Neuronal stem cell (in vitro differentiated cells): ENCODE measurements at regions not wholly inside any gene's neighbourhood (a gene's known extent, or its start where the extent isn't known, plus 50 kb on each side); places are given as distances from the start of the nearest gene placed in this dataset.

Source experiments
- DNase-seq: peaks from one replicate; pipeline ENCODE4 v3.0.0-alpha.2; 2013; ENCODE audit warnings: low spot score
- H2AFZ ChIP-seq: one replicate; pipeline ENCODE4 v1.6.1; 2013; ENCODE audit warnings: mild to moderate bottlenecking, low read length, inconsistent platforms
- H2AK5ac ChIP-seq: 2 replicates; pipeline ENCODE4 v1.6.1; 2013; ENCODE audit warnings: low read depth, mild to moderate bottlenecking, inconsistent platforms, low read length, moderate library complexity, mixed read lengths
- H2BK120ac ChIP-seq: 2 replicates; pipeline ENCODE4 v1.6.1; 2013; ENCODE audit warnings: low read depth, mild to moderate bottlenecking, inconsistent platforms, low read length, moderate library complexity, mixed read lengths
- H2BK12ac ChIP-seq: one replicate; pipeline ENCODE4 v1.6.1; 2013; ENCODE audit warnings: low read length, inconsistent platforms
- H2BK15ac ChIP-seq: 2 replicates; pipeline ENCODE4 v1.6.1; 2013; ENCODE audit warnings: mild to moderate bottlenecking, low read length, inconsistent platforms, mixed read lengths
- H2BK5ac ChIP-seq: one replicate; pipeline ENCODE4 v1.6.1; 2013; ENCODE audit warnings: inconsistent platforms, mild to moderate bottlenecking, low read length, moderate library complexity
- H3K14ac ChIP-seq: one replicate; pipeline ENCODE4 v1.6.1; 2013; ENCODE audit warnings: low read length, inconsistent platforms
- H3K18ac ChIP-seq: 2 replicates; pipeline ENCODE4 v1.6.1; 2013; ENCODE audit warnings: low read length, inconsistent platforms
- H3K23ac ChIP-seq: 2 replicates; pipeline ENCODE4 v1.6.1; 2013; ENCODE audit warnings: low read depth, mild to moderate bottlenecking, mixed read lengths, low read length, inconsistent platforms; ENCODE audit not compliant: poor library complexity
- H3K27ac ChIP-seq: replicated peaks from 3 replicates; pipeline ENCODE4 v1.5.1; 2013; ENCODE audit warnings: low read length, inconsistent platforms
- H3K27me3 ChIP-seq, 3 experiments: 2 replicates each; pipeline ENCODE4 v1.6.1; 2013; ENCODE audit warnings: low read length in 3 of 3, mild to moderate bottlenecking in 2 of 3, inconsistent platforms in 1 of 3, low read depth in 1 of 3, mixed read lengths in 1 of 3, moderate library complexity in 1 of 3; ENCODE audit not compliant: control insufficient read depth in 3 of 3, insufficient read depth in 3 of 3
- H3K36me3 ChIP-seq, 2 donors: replicated peaks in 1 of 2; 2 replicates each; pipeline ENCODE4 v1.6.1; 2013; ENCODE audit warnings: low read length in 2 of 2; ENCODE audit not compliant: control insufficient read depth in 2 of 2, insufficient read depth in 2 of 2
- H3K4ac ChIP-seq: 2 replicates; pipeline ENCODE4 v1.6.1; 2013; ENCODE audit warnings: inconsistent platforms, mild to moderate bottlenecking, low read length, moderate library complexity
- H3K4me1 ChIP-seq, 2 donors: 1 replicate in 1 of 2; 2 replicates in 1 of 2; pipeline ENCODE4 v1.6.1; 2013; ENCODE audit warnings: low read length in 2 of 2, low read depth in 1 of 2; ENCODE audit not compliant: control insufficient read depth in 2 of 2, insufficient read depth in 1 of 2
- H3K4me2 ChIP-seq: one replicate; pipeline ENCODE4 v1.6.1; 2013; ENCODE audit warnings: mild to moderate bottlenecking, low read length, inconsistent platforms; ENCODE audit not compliant: insufficient read depth, poor library complexity, severe bottlenecking
- H3K4me3 ChIP-seq, 2 donors: 2 replicates each; pipeline ENCODE4 v1.5.1; 2013; ENCODE audit warnings: low read length in 2 of 2, mild to moderate bottlenecking in 2 of 2, inconsistent platforms in 1 of 2, moderate library complexity in 1 of 2
- H3K79me1 ChIP-seq: one replicate; pipeline ENCODE4 v1.6.1; 2013; ENCODE audit warnings: low read depth, mild to moderate bottlenecking, inconsistent platforms, low read length, moderate library complexity
- H3K9ac ChIP-seq: one replicate; pipeline ENCODE4 v1.6.1; 2013; ENCODE audit warnings: mild to moderate bottlenecking, low read depth, low read length, inconsistent platforms; ENCODE audit not compliant: poor library complexity
- H3K9me3 ChIP-seq, 2 donors: replicated peaks in 1 of 2; 2 replicates each; pipeline versions ENCODE3 to v1.6.1; 2013; ENCODE audit warnings: low read length in 2 of 2, mild to moderate bottlenecking in 2 of 2, inconsistent platforms in 1 of 2, low read depth in 1 of 2, mixed read lengths in 1 of 2, moderate library complexity in 1 of 2; ENCODE audit not compliant: control insufficient read depth in 2 of 2, insufficient read depth in 1 of 2
- H4K8ac ChIP-seq: one replicate; pipeline ENCODE4 v1.6.1; 2013; ENCODE audit warnings: low read depth, mild to moderate bottlenecking, inconsistent platforms, low read length, moderate library complexity
- H4K91ac ChIP-seq: one replicate; pipeline ENCODE4 v1.6.1; 2013; ENCODE audit warnings: low read length, low read depth, mild to moderate bottlenecking, inconsistent platforms; ENCODE audit not compliant: poor library complexity
- WGBS, 2 donors: extraction: QIAGEN DNeasy Blood & Tissue Kit; methylation state at CpG; one replicate each; pipeline ENCODE4 v1.1.7; 2013; ENCODE audit warnings: missing lambda C conversion rate in 2 of 2, mixed read lengths in 1 of 2; ENCODE audit not compliant: insufficient read length in 2 of 2, insufficient replicate concordance in 1 of 2; ENCODE audit errors: extremely low coverage in 2 of 2; 5-methylcytosine and 5-hydroxymethylcytosine counted together

DNA sequence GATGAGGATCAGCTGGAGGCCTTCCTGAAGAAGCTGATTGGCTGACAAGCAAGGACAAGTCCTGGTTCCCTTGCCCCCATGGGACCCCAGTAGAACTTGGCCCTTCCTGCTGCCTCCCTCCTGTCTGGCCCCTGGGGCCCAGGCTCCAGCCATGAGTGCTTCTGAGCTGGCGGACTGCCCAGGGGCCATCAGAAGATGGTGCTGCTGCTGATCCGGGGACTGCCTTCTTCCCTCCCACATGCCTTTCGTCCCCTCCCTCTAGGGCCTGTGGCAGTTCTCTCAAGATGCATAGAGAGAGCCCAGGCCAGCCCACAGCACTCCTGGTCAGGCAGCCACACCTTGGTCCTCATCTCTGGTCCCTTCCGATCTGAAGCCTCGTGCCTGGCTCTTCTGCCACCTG is 57.9 kb upstream of the PRKACB start:
- Histone ChIP-seq H2BK120ac (no peak overlapping the region), H3K23ac (no peak overlapping the region), H3K14ac (no peak overlapping the region), H3K79me1 (peaks cover 8% of the 10 kb centered on the region), H3K27ac (no peak overlapping the region), H2AK5ac (no peak overlapping the region), H3K18ac (no peak overlapping the region), H3K9ac (no peak overlapping the region), H3K4ac (no peak overlapping the region), H4K8ac (no peak overlapping the region), H3K9me3 (no peaks in the 10 kb centered on the region), H4K91ac (no peak overlapping the region), H2BK5ac (no peak overlapping the region), H3K27me3 (no peaks in the 10 kb centered on the region), H3K4me2 (no peak overlapping the region), H2BK12ac (no peak overlapping the region), H2BK15ac (no peak overlapping the region), H3K4me3 (no peak overlapping the region), H3K36me3 (peaks cover 2 to 6% of the 10 kb centered on the region in 2 donors), H3K4me1 (no peaks in the 10 kb centered on the region), H2AFZ (no peak overlapping the region)
- no peak for DNase-seq
- no CpG with 5 or more reads among the region's 5 CpGs for WGBS, 2 donors

DNA sequence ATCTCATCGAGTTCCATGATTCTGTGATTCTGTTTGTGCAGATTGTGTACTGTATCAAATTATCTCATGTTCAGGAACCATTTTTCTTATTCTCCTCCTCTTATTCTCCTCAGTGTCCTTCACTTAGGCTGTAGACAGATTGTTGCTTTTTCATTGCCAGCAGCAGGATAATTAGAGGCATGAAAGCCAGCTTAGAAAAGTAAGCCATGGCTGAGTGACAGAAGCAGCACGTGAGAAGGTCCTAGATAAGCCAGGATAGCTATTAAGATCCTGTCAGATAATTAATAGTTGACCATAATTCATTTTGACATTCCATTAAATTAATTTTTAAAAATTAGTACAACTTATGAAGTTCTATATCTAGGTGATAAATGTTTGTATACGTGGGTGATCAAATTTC is 60.8 kb upstream of the PRKACB start:
- Histone ChIP-seq H3K9ac (no peak overlapping the region), H3K79me1 (peaks cover 8% of the 10 kb centered on the region), H3K4me1 (no peaks in the 10 kb centered on the region), H3K27ac (no peak overlapping the region), H3K9me3 (no peaks in the 10 kb centered on the region), H2BK120ac (no peak overlapping the region), H2BK12ac (no peak overlapping the region), H2AK5ac (no peak overlapping the region), H2BK5ac (no peak overlapping the region), H3K14ac (no peak overlapping the region), H3K4ac (no peak overlapping the region), H3K18ac (no peak overlapping the region), H4K91ac (no peak overlapping the region), H3K4me3 (no peak overlapping the region), H3K4me2 (no peak overlapping the region), H2BK15ac (no peak overlapping the region), H2AFZ (no peak overlapping the region), H3K36me3 (peaks cover 2 to 6% of the 10 kb centered on the region in 2 donors), H3K23ac (no peak overlapping the region), H3K27me3 (no peaks in the 10 kb centered on the region), H4K8ac (no peak overlapping the region)
- DNase-seq = no peak
- no CpG with 5 or more reads among the region's 3 CpGs for WGBS, 2 donors

DNA sequence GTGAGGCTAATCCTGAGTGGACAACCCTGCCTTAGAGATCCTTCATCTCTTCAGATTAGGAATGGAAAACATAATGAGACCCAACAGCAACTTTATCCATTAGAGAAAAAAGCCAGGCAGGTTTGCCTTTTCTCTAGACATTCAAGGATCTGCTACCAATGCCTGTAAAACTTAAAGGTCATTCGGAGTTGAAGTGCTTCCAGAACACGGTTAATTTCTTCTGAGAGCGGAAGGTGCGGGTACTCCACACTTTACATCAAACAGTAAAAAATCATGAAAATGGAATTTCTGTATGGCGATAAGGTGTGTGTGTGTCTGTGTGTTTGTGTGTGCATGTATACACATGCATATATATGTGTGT is 65.2 kb upstream of the PRKACB start:
- Histone ChIP-seq H2BK12ac (no peak overlapping the region), H3K27ac (no peak overlapping the region), H4K8ac (no peak overlapping the region), H3K4me1 (peaks cover 1 to 2% of the 10 kb centered on the region in 2 donors), H3K36me3 (peaks cover 0 to 6% of the 10 kb centered on the region in 2 donors), H3K4me3 (peak overlapping the region; percentile 94 to 99), H2BK120ac (no peak overlapping the region), H3K4me2 (peak overlapping the region; percentile 72), H4K91ac (no peak overlapping the region), H3K79me1 (peaks cover 2% of the 10 kb centered on the region), H2AFZ (peak overlapping the region; percentile 94), H3K4ac (no peak overlapping the region), H3K14ac (no peak overlapping the region), H3K9me3 (no peaks in the 10 kb centered on the region), H3K23ac (no peak overlapping the region), H3K18ac (peak overlapping the region; percentile 99), H2BK15ac (no peak overlapping the region), H3K27me3 (no peaks in the 10 kb centered on the region), H2BK5ac (no peak overlapping the region), H2AK5ac (peak overlapping the region; percentile 60), H3K9ac (no peak overlapping the region)
- DNase-seq = no peak
- WGBS, 2 donors = no CpG with 5 or more reads among the region's 5 CpGs

DNA sequence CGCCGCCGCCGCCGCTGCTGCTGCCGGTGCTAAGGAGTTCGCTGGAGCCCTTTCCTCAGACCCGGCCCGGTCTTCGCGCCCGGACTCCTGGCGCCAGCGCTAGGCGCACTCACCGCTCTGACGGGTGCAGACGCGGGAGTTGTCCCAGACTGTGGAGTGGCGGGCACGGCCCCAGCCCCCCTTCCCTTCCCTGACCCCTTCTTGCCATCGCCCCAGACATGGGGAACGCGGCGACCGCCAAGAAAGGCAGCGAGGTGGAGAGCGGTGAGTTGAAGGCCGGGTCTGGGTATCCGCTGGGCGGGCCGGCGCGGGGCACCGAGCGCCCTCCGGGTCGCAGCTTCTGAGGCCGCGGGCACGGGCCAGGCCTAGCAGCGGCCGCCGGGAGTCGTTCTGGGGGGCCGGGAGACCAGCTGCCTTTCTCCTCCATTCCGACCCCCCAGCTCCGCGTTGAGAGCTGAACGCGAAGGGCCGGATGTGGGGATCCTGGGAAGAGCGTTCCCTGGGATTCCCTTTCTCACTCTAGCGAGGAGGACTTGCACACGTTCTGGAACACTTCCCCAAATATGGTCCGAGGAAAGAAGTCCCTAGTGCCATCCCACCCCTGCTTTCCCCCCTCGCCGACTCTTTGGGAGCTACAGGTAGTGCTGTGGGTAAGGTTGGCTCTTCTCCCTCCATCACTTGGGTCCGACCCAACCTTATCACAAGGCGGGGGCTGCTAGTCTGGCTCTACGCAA is 65.8 kb upstream of the PRKACB start:
- H3K9ac ChIP-seq = peak overlapping the region; percentile 97
- H3K14ac ChIP-seq = no peak overlapping the region
- no peak overlapping the region for H2BK12ac ChIP-seq
- peak overlapping the region; percentile 94 to 99 for H3K4me3 ChIP-seq
- peak overlapping the region; percentile 99 for H3K18ac ChIP-seq
- WGBS, 2 donors = no CpG with 5 or more reads among the region's 61 CpGs
- peak overlapping the region; percentile 87 for H3K27ac ChIP-seq
- peak overlapping the region; percentile 72 for H3K4me2 ChIP-seq
- H2BK15ac ChIP-seq = no peak overlapping the region
- H3K79me1 ChIP-seq = peaks cover 2% of the 10 kb centered on the region
- H2BK5ac ChIP-seq = peak overlapping the region; percentile 97
- H3K27me3 ChIP-seq = no peaks in the 10 kb centered on the region
- peak overlapping the region; percentile 60 for H2AK5ac ChIP-seq
- H4K91ac ChIP-seq = peak overlapping the region; percentile 43
- no peak for DNase-seq
- H2AFZ ChIP-seq = peak overlapping the region; percentile 94
- peak overlapping the region; percentile 76 for H3K4ac ChIP-seq
- H2BK120ac ChIP-seq = peak overlapping the region; percentile 76
- no peak overlapping the region for H4K8ac ChIP-seq
- H3K23ac ChIP-seq = peak overlapping the region; percentile 99
- no peaks in the 10 kb centered on the region for H3K9me3 ChIP-seq
- peaks cover 1 to 2% of the 10 kb centered on the region in 2 donors for H3K4me1 ChIP-seq
- peaks cover 0 to 7% of the 10 kb centered on the region in 2 donors for H3K36me3 ChIP-seq
